Kidney (tissue), 13 donors: ENCODE measurements at regions not wholly inside any gene's neighbourhood (a gene's known extent, or its start where the extent isn't known, plus 50 kb on each side); places are given as distances from the start of the nearest gene placed in this dataset.

Source experiments
- DNase-seq, 5 donors: peaks; one replicate each; pipeline ENCODE4 v3.0.0-alpha.2; 2013 to 2020
- FAIRE-seq: peaks from 2 replicates; lab custom pipeline; 2012; peaks lifted over from hg19 to GRCh38; lab: Jason Lieb, UNC
- H3K27ac ChIP-seq, 2 donors: one replicate each; pipeline ENCODE4 v1.7.0; 2013; ENCODE audit warnings: low read depth in 2 of 2, low read length in 2 of 2, inconsistent platforms in 1 of 2
- H3K27me3 ChIP-seq: one replicate; pipeline ENCODE4 v1.7.1; 2013; ENCODE audit warnings: low read length, inconsistent platforms; ENCODE audit not compliant: control insufficient read depth, insufficient read depth
- H3K36me3 ChIP-seq, 3 donors: one replicate each; pipeline versions ENCODE4 v1.7.0 to v1.7.1; 2013; ENCODE audit warnings: low read length in 3 of 3, control low read depth in 1 of 3, inconsistent platforms in 1 of 3; ENCODE audit not compliant: insufficient read depth in 3 of 3, control insufficient read depth in 2 of 3
- H3K4me1 ChIP-seq, 3 donors: one replicate each; pipeline versions ENCODE4 v1.7.0 to v1.7.1; 2013; ENCODE audit warnings: low read length in 3 of 3, inconsistent platforms in 1 of 3, low read depth in 1 of 3; ENCODE audit not compliant: control insufficient read depth in 2 of 3, insufficient read depth in 2 of 3
- H3K4me3 ChIP-seq, 3 donors: one replicate each; pipeline versions ENCODE4 v1.7.0 to v1.8.1; 2013; ENCODE audit warnings: low read length in 3 of 3, control low read depth in 1 of 3, inconsistent platforms in 1 of 3
- H3K9ac ChIP-seq, 3 donors: one replicate each; pipeline versions ENCODE4 v1.7.0 to v1.7.1; 2013; ENCODE audit warnings: low read length in 3 of 3, control low read depth in 1 of 3, inconsistent platforms in 1 of 3
- H3K9me3 ChIP-seq, 3 donors: one replicate each; pipeline versions ENCODE4 v1.7.0 to v1.7.1; 2013; ENCODE audit warnings: low read length in 3 of 3, control low read depth in 1 of 3, inconsistent platforms in 1 of 3; ENCODE audit not compliant: control insufficient read depth in 2 of 3, insufficient read depth in 1 of 3
- CTCF ChIP-seq: IDR thresholded peaks from 3 replicates; pipeline ENCODE4 v1.5.1; 2012; ENCODE audit warnings: mild to moderate bottlenecking, moderate library complexity, borderline replicate concordance; ENCODE audit not compliant: insufficient read depth; ENCODE audit errors: extremely low read depth
- intact Hi-C: fragments of 100-400 bp; cut with DNase I; formaldehyde crosslinking; loops from one replicate; pipeline ENCODE4 v1.11.1; 2022
- donor health status: control.
- donor health status: control.
- donor health status: control.
- donor health status: control.
- donor health status: control.
- donor health status: DM: yes; HTN: yes; CAD: no.
- donor health status: Normal renal cell carcinoma (clear cell type).

- intact Hi-C loops, result no loop called here
- Histone ChIP-seq H3K9me3 (no peaks in the 10 kb centered on the region), H3K36me3 (no peaks in the 10 kb centered on the region), H3K4me1 (no peaks in the 10 kb centered on the region), H3K9ac (no peak overlapping the region), H3K4me3 (no peak overlapping the region), H3K27ac (no peak overlapping the region), H3K27me3 (no peaks in the 10 kb centered on the region)
- DNase-seq (no peak), FAIRE-seq (no peak)
- no peak for TF ChIP-seq CTCF
These were observed 204.4 kb upstream of the THBS1 start for GRCh38 chr15:39376371-39376909.

- no peaks in the 10 kb centered on the region for H3K27me3 ChIP-seq
- H3K9ac ChIP-seq, result no peak overlapping the region
- no peaks in the 10 kb centered on the region for H3K36me3 ChIP-seq
- no peak for TF ChIP-seq CTCF
- no peak overlapping the region for H3K4me3 ChIP-seq
- H3K4me1 ChIP-seq, result no peaks in the 10 kb centered on the region
- intact Hi-C loops, result no loop called here
- no peak for FAIRE-seq
- no peak overlapping the region for H3K27ac ChIP-seq
- no peaks in the 10 kb centered on the region for H3K9me3 ChIP-seq
- no peak for DNase-seq
These were observed 199.4 kb upstream of the THBS1 start for GRCh38 chr15:39381517-39381916.

- no peak for TF ChIP-seq CTCF
These were observed 192.8 kb upstream of the THBS1 start for GRCh38 chr15:39388118-39388517.

GRCh38 chr15:39391230-39391629 is 189.6 kb upstream of the THBS1 start:
- DNase-seq (no peak), FAIRE-seq (no peak)
- H3K9ac ChIP-seq, result no peak overlapping the region
- intact Hi-C loops, result no loop called here
- no peaks in the 10 kb centered on the region for H3K27me3 ChIP-seq
- no peaks in the 10 kb centered on the region for H3K9me3 ChIP-seq
- no peaks in the 10 kb centered on the region for H3K36me3 ChIP-seq
- H3K4me3 ChIP-seq, result no peak overlapping the region
- no peak for TF ChIP-seq CTCF
- no peak overlapping the region for H3K27ac ChIP-seq
- H3K4me1 ChIP-seq, result no peaks in the 10 kb centered on the region

More at GRCh38 chr15:39388118-39388517, 192.8 kb upstream of the THBS1 start:
- no peak for DNase-seq
- Histone ChIP-seq H3K27ac (no peak overlapping the region), H3K4me1 (no peaks in the 10 kb centered on the region), H3K27me3 (no peaks in the 10 kb centered on the region), H3K4me3 (no peak overlapping the region), H3K9ac (no peak overlapping the region), H3K36me3 (no peaks in the 10 kb centered on the region), H3K9me3 (no peaks in the 10 kb centered on the region)
- no peak for FAIRE-seq
- intact Hi-C loops, result no loop called here
